ENCODE measurements at regions not wholly inside any gene's neighbourhood (a gene's known extent, or its start where the extent isn't known, plus 50 kb on each side); places are given as distances from the start of the nearest gene placed in this dataset.

- no peaks in the 10 kb centered on the region for H3K9me3 ChIP-seq (ENCODE audit: low read length)
- no peak for ATAC-seq
- DNase-seq, result no peak
- H3K4me3 ChIP-seq (ENCODE audit: low read length), result no peak overlapping the region
- no peaks in the 10 kb centered on the region for H4K20me1 ChIP-seq (ENCODE audit: low read length)
- H3K79me2 ChIP-seq (ENCODE audit: low read length), result no peaks in the 10 kb centered on the region
- H3K9me2 ChIP-seq (replicated peaks; ENCODE audit: low read length), result no peaks in the 10 kb centered on the region
- TF ChIP-seq EZH2 (IDR thresholded peaks at IDR 0.05; ENCODE audit: low read length, unreplicated experiment) (no peak), EZH2phosphoT487 (IDR thresholded peaks at IDR 0.05; ENCODE audit: borderline replicate concordance, low read length) (no peak)
- TF ChIP-seq, protein P1, sequence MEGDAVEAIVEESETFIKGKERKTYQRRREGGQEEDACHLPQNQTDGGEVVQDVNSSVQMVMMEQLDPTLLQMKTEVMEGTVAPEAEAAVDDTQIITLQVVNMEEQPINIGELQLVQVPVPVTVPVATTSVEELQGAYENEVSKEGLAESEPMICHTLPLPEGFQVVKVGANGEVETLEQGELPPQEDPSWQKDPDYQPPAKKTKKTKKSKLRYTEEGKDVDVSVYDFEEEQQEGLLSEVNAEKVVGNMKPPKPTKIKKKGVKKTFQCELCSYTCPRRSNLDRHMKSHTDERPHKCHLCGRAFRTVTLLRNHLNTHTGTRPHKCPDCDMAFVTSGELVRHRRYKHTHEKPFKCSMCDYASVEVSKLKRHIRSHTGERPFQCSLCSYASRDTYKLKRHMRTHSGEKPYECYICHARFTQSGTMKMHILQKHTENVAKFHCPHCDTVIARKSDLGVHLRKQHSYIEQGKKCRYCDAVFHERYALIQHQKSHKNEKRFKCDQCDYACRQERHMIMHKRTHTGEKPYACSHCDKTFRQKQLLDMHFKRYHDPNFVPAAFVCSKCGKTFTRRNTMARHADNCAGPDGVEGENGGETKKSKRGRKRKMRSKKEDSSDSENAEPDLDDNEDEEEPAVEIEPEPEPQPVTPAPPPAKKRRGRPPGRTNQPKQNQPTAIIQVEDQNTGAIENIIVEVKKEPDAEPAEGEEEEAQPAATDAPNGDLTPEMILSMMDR (conservative IDR thresholded peaks at IDR 0.05; ENCODE audit: low read depth, low read length), result no peak
- no peak overlapping the region for H3K9ac ChIP-seq (ENCODE audit: low read length)
- intact Hi-C loops (cut with micrococcal nuclease), result no loop called here
- BruUV-seq (replicated peaks), result no TSS peak
- H2AFZ ChIP-seq (ENCODE audit: low read length), result no peak overlapping the region
- H3K27ac ChIP-seq (ENCODE audit: low read length), result no peak overlapping the region
- POLR2A ChIA-PET (ENCODE audit: unreplicated experiment), result no interaction called here
- no peaks in the 10 kb centered on the region for H3K27me3 ChIP-seq (ENCODE audit: low read length)
- peaks cover 2% of the 10 kb centered on the region for H3F3A ChIP-seq (ENCODE audit: low read length, unreplicated experiment)
- no peak overlapping the region for H3K4me2 ChIP-seq (ENCODE audit: low read length)
- H3K36me3 ChIP-seq (ENCODE audit: low read depth, low read length), result no peaks in the 10 kb centered on the region
- CTCF ChIA-PET, result no interaction called here
- H3K4me1 ChIP-seq (ENCODE audit: insufficient read depth, low read length), result peaks cover 33% of the 10 kb centered on the region
These were observed 197.7 kb upstream of the CRY1 start for GRCh38 chr12:107291018-107291417.

DNA sequence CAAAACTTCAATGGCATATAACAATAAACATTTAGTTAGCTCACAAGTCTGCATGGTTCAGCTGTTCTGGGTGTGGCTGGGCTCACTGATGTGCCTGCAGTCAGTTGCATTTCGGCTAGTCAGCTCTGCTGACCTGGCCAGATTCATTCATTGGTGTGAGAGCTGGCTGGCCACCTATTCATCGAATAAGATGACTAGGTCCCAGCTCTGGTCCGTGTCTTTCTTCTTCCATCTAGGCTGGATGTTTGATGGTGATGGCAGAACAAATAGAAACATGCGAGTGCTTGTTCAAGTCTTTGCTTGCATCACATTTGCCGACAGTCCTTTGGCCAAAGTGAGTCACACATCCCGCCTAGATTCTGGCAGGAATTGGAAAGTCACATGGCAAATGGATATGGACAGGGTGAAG lies 203.3 kb upstream of the CRY1 start:
- Histone ChIP-seq H3F3A (ENCODE audit: low read length, unreplicated experiment) (peaks cover 3% of the 10 kb centered on the region), H4K20me1 (ENCODE audit: low read length) (no peaks in the 10 kb centered on the region), H3K27ac (ENCODE audit: low read length) (peak overlapping the region; percentile 53), H2AFZ (ENCODE audit: low read length) (no peak overlapping the region), H3K9ac (ENCODE audit: low read length) (no peak overlapping the region), H3K79me2 (ENCODE audit: low read length) (no peaks in the 10 kb centered on the region), H3K27me3 (ENCODE audit: low read length) (no peaks in the 10 kb centered on the region), H3K4me3 (ENCODE audit: low read length) (no peak overlapping the region), H3K9me2 (replicated peaks; ENCODE audit: low read length) (no peaks in the 10 kb centered on the region), H3K9me3 (ENCODE audit: low read length) (no peaks in the 10 kb centered on the region), H3K4me1 (ENCODE audit: insufficient read depth, low read length) (peaks cover 27% of the 10 kb centered on the region), H3K36me3 (ENCODE audit: low read depth, low read length) (no peaks in the 10 kb centered on the region), H3K4me2 (ENCODE audit: low read length) (peak overlapping the region; percentile 48)
- ChIA-PET CTCF (no interaction called here), POLR2A (ENCODE audit: unreplicated experiment) (no interaction called here)
- TF ChIP-seq, protein P1 (conservative IDR thresholded peaks at IDR 0.05; ENCODE audit: low read depth, low read length), result no peak
- no peak for TF ChIP-seq EZH2phosphoT487 (IDR thresholded peaks at IDR 0.05; ENCODE audit: borderline replicate concordance, low read length)
- no peak for TF ChIP-seq EZH2 (IDR thresholded peaks at IDR 0.05; ENCODE audit: low read length, unreplicated experiment)
- DNase-seq, result peak; percentile 86
- no TSS peak for BruUV-seq (replicated peaks)
- intact Hi-C loops (cut with micrococcal nuclease), result no loop called here
- no peak for ATAC-seq

DNA sequence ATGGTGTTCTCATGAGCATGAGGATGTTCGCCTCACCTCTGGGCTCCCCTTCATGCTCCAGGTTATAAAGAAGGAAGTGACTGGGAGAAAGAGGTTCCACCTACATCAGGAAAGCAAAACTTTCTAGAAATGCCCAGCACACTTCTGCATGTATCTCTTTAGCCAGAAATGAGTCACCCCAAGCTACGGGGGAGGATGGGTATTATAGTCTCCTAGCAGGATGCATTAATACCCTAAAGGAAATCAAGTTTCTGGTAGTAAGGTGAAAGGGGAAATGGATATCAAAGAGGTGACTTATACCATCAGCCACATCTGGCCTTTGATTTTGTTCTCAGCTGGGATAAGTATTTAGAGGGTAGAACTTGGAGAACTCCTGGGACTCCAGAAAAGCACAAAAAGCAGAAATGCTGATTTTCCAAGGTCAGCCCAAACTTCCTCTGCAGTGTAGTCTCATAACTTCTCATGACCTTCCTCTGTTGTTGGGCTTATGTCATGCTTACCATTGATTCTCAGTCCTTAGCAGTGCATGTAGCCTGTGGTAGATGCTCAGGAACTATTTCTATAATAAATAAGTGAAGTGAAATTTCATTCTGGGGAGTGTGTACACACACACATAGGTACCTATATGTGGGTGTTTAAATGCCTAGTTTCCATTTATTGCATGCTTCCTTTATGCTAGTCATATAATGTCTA lies 209.4 kb upstream of the CRY1 start:
- Histone ChIP-seq H3K4me2 (ENCODE audit: low read length) (no peak overlapping the region), H3K79me2 (ENCODE audit: low read length) (no peaks in the 10 kb centered on the region), H3K27me3 (ENCODE audit: low read length) (no peaks in the 10 kb centered on the region), H3K4me3 (ENCODE audit: low read length) (no peak overlapping the region), H2AFZ (ENCODE audit: low read length) (no peak overlapping the region), H3K27ac (ENCODE audit: low read length) (no peak overlapping the region), H3K36me3 (ENCODE audit: low read depth, low read length) (no peaks in the 10 kb centered on the region), H3K4me1 (ENCODE audit: insufficient read depth, low read length) (no peaks in the 10 kb centered on the region; the same call in 1 of the 2 replicates), H3F3A (ENCODE audit: low read length, unreplicated experiment) (no peaks in the 10 kb centered on the region), H4K20me1 (ENCODE audit: low read length) (no peaks in the 10 kb centered on the region), H3K9me3 (ENCODE audit: low read length) (no peaks in the 10 kb centered on the region), H3K9me2 (replicated peaks; ENCODE audit: low read length) (no peaks in the 10 kb centered on the region), H3K9ac (ENCODE audit: low read length) (no peak overlapping the region)
- ATAC-seq (no peak), DNase-seq (peak; percentile 43)
- no peak for TF ChIP-seq EZH2 (IDR thresholded peaks at IDR 0.05; ENCODE audit: low read length, unreplicated experiment)
- TF ChIP-seq, protein P1 (conservative IDR thresholded peaks at IDR 0.05; ENCODE audit: low read depth, low read length), result no peak
- no peak for TF ChIP-seq EZH2phosphoT487 (IDR thresholded peaks at IDR 0.05; ENCODE audit: borderline replicate concordance, low read length)
- POLR2A ChIA-PET (ENCODE audit: unreplicated experiment), result no interaction called here
- CTCF ChIA-PET, result no interaction called here
- intact Hi-C loops (cut with micrococcal nuclease), result no loop called here
- no TSS peak for BruUV-seq (replicated peaks)

Measured in PC-3 (cell line).